Osteoblast (primary cell): ENCODE measurements at regions not wholly inside any gene's neighbourhood (a gene's known extent, or its start where the extent isn't known, plus 50 kb on each side); places are given as distances from the start of the nearest gene placed in this dataset.

Experiments used
- DNase-seq: peaks from one replicate; pipeline ENCODE4 v3.0.0; 2011; ENCODE audit warnings: low spot score, mixed read lengths; ENCODE audit not compliant: insufficient read length; ENCODE audit errors: missing footprints
- H2AFZ ChIP-seq: 2 replicates; pipeline ENCODE4 v1.6.0; 2011; ENCODE audit warnings: mild to moderate bottlenecking, low read length
- H3K27ac ChIP-seq: 2 replicates; pipeline ENCODE4 v1.5.1; 2011; ENCODE audit warnings: mild to moderate bottlenecking, low read depth, low read length, moderate library complexity
- H3K27me3 ChIP-seq: 2 replicates; pipeline ENCODE4 v1.6.0; 2012; ENCODE audit warnings: mild to moderate bottlenecking, control low read depth, inconsistent platforms, low read length, moderate library complexity; ENCODE audit not compliant: insufficient read depth
- H3K36me3 ChIP-seq: 2 replicates; pipeline ENCODE4 v1.5.1; 2011; ENCODE audit warnings: mild to moderate bottlenecking, low read length, control low read depth, moderate library complexity; ENCODE audit not compliant: insufficient read depth
- H3K4me1 ChIP-seq: 2 replicates; pipeline ENCODE4 v1.5.1; 2011; ENCODE audit warnings: mild to moderate bottlenecking, low read length, control low read depth, moderate library complexity; ENCODE audit not compliant: insufficient read depth
- H3K4me2 ChIP-seq: 2 replicates; pipeline ENCODE4 v1.6.0; 2011; ENCODE audit warnings: mild to moderate bottlenecking, low read length; ENCODE audit not compliant: insufficient read depth
- H3K4me3 ChIP-seq: fragments of 200-600 bp; sonication (generic); 3 replicates; pipeline ENCODE4 v1.5.1; 2012; ENCODE audit warnings: mild to moderate bottlenecking, low read length, inconsistent platforms; ENCODE audit not compliant: insufficient read depth
- H3K79me2 ChIP-seq: 2 replicates; pipeline ENCODE4 v1.6.0; 2012; ENCODE audit warnings: mild to moderate bottlenecking, low read length, control low read depth, inconsistent platforms; ENCODE audit not compliant: insufficient read depth
- H3K9me3 ChIP-seq: 2 replicates; pipeline ENCODE4 v1.5.1; 2011; ENCODE audit warnings: low read depth, low read length, control low read depth
- H4K20me1 ChIP-seq: 2 replicates; pipeline ENCODE4 v1.6.0; 2012; ENCODE audit warnings: mild to moderate bottlenecking, low read length, control low read depth; ENCODE audit not compliant: insufficient read depth
- CTCF ChIP-seq: IDR thresholded peaks from 2 replicates; pipeline ENCODE4 v1.5.1; 2011; ENCODE audit warnings: mild to moderate bottlenecking, low read depth, low read length, moderate library complexity; ENCODE audit errors: extremely low read depth

- H3K36me3 ChIP-seq: no peaks in the 10 kb centered on the region
- no peak for DNase-seq
Measured at GRCh38 chr18:25561918-25562317, 210.0 kb upstream of the ZNF521 start.

DNA sequence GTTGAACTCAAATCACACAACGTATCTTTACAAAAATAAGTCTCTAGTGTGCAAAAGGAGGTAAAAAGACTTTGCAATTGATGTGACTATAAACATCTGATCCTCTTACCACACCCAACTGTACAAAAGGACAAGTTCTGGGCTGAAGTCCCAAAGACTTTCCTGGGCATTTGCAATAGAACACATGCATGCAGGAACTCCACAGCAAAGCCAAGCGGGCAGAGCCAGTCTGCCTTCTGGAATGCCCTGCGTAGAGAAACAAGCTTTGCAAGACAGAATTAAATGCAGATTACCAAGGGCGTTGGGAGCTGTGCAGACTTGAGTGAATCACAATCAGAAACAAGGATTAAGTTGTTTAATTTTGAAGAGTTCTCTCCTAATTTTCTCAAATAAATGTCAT, 208.4 kb upstream of the ZNF521 start:
- H3K27me3 ChIP-seq: no peaks in the 10 kb centered on the region
- no peak for DNase-seq
- no peak overlapping the region for H3K4me2 ChIP-seq
- no peak overlapping the region for H2AFZ ChIP-seq
- no peak overlapping the region for H3K4me3 ChIP-seq
- H3K27ac ChIP-seq: no peak overlapping the region
- no peak for TF ChIP-seq CTCF
- H3K79me2 ChIP-seq: no peaks in the 10 kb centered on the region
- no peaks in the 10 kb centered on the region for H3K4me1 ChIP-seq
- H3K9me3 ChIP-seq: no peaks in the 10 kb centered on the region
- H4K20me1 ChIP-seq: no peaks in the 10 kb centered on the region
- H3K36me3 ChIP-seq: no peaks in the 10 kb centered on the region

More at GRCh38 chr18:25561918-25562317, 210.0 kb upstream of the ZNF521 start:
- Histone ChIP-seq H3K27ac (no peak overlapping the region), H2AFZ (no peak overlapping the region), H4K20me1 (no peaks in the 10 kb centered on the region), H3K27me3 (no peaks in the 10 kb centered on the region), H3K9me3 (no peaks in the 10 kb centered on the region), H3K4me3 (no peak overlapping the region), H3K4me1 (no peaks in the 10 kb centered on the region), H3K79me2 (no peaks in the 10 kb centered on the region), H3K4me2 (no peak overlapping the region)
- TF ChIP-seq CTCF: peak; percentile 37

DNA sequence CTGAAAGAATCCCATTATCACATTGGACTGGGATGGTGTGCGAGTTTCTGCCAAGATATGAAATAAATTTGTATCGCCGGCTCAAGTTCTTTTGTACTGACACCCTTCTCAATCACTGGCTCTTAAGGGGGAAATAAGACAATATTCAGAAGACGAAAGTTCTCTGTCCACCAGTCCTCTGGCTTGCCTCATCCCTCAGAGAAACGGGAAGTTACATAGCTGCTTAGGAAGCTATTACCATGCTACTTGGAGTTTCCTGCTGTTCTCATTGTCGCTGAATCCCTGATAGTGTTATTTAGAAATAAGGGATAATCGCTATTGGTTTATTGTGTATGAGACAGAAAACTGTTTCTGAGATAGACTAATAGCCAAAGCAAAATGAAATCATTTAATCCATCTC, 205.0 kb upstream of the ZNF521 start:
- no peak for DNase-seq
- Histone ChIP-seq H3K27me3 (no peaks in the 10 kb centered on the region), H3K79me2 (no peaks in the 10 kb centered on the region), H3K27ac (no peak overlapping the region), H2AFZ (no peak overlapping the region), H3K36me3 (no peaks in the 10 kb centered on the region), H3K4me1 (no peaks in the 10 kb centered on the region), H4K20me1 (no peaks in the 10 kb centered on the region), H3K4me3 (no peak overlapping the region), H3K4me2 (no peak overlapping the region), H3K9me3 (no peaks in the 10 kb centered on the region)
- TF ChIP-seq CTCF: no peak

GRCh38 chr18:25553631-25554263, 201.8 kb upstream of the ZNF521 start:
- H2AFZ ChIP-seq: no peak overlapping the region
- H4K20me1 ChIP-seq: no peaks in the 10 kb centered on the region
- no peak for DNase-seq
- no peaks in the 10 kb centered on the region for H3K79me2 ChIP-seq
- no peak for TF ChIP-seq CTCF
- H3K27ac ChIP-seq: no peak overlapping the region
- no peaks in the 10 kb centered on the region for H3K9me3 ChIP-seq
- H3K4me2 ChIP-seq: no peak overlapping the region
- H3K4me1 ChIP-seq: no peaks in the 10 kb centered on the region
- H3K27me3 ChIP-seq: no peaks in the 10 kb centered on the region
- no peaks in the 10 kb centered on the region for H3K36me3 ChIP-seq
- no peak overlapping the region for H3K4me3 ChIP-seq
